ENCODE measurements at regions not wholly inside any gene's neighbourhood (a gene's known extent, or its start where the extent isn't known, plus 50 kb on each side); places are given as distances from the start of the nearest gene placed in this dataset.
"Not testable (repeated sequence)": the region's sequence is repeated elsewhere in the genome, so short reads cannot be mapped to it uniquely, and the experiment has no call there.

DNA sequence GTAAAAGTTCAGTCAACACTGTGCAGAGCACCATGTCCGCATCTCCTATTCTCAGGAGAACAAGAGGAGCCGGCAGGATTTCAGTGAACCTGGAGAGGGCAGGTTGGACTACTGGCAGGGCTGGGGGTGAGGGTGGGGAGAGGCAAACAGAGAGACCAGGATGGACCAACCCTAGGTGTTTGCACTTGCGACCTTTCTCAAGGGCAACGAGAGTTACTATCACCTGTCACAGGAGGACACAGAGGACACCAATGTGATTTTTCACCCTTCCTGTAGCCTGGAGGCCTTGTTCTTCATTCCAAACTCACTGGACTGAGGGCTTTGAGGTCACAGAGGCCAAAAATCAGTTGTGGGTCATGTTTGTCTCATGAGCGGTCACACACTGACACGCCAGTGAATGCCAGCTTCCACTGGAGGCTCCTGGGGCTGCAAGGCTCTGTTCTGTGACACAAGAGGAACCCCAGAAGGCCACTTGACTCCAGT, 89.5 kb downstream of the CPN2 start:
- DNase-seq: peak in 1 of 4 donors; percentile 1

GRCh38 chr3:194262176-194262924, 88.8 kb downstream of the CPN2 start:
- 81 to 84% methylated on average over 10 of the region's 10 CpGs for WGBS, 2 donors
- peak in 1 of 4 donors; percentile 1 for DNase-seq
- Histone ChIP-seq H3K27me3 (no peaks in the 10 kb centered on the region), H3K4me3 (no peak overlapping the region), H3K27ac (no peak overlapping the region), H3K9me3 (no peaks in the 10 kb centered on the region), H3K36me3 (replicated peaks in 1 of 2; ENCODE audit: insufficient read depth in 1 of 2, low read depth in 2 of 2) (no peaks in the 10 kb centered on the region), H3K4me1 (peaks cover 10% of the 10 kb centered on the region)
- intact Hi-C loops (cut with DNase I): no loop called here
- no peak for ATAC-seq
- TF ChIP-seq POLR2A (IDR thresholded peaks at IDR 0.05): no peak
- TF ChIP-seq, protein P1, sequence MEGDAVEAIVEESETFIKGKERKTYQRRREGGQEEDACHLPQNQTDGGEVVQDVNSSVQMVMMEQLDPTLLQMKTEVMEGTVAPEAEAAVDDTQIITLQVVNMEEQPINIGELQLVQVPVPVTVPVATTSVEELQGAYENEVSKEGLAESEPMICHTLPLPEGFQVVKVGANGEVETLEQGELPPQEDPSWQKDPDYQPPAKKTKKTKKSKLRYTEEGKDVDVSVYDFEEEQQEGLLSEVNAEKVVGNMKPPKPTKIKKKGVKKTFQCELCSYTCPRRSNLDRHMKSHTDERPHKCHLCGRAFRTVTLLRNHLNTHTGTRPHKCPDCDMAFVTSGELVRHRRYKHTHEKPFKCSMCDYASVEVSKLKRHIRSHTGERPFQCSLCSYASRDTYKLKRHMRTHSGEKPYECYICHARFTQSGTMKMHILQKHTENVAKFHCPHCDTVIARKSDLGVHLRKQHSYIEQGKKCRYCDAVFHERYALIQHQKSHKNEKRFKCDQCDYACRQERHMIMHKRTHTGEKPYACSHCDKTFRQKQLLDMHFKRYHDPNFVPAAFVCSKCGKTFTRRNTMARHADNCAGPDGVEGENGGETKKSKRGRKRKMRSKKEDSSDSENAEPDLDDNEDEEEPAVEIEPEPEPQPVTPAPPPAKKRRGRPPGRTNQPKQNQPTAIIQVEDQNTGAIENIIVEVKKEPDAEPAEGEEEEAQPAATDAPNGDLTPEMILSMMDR (IDR thresholded peaks at IDR 0.05): no peak

More for the DNA sequence above, 89.5 kb downstream of the CPN2 start:
- no peaks in the 10 kb centered on the region for H3K9me3 ChIP-seq
- ATAC-seq: no peak
- H3K27ac ChIP-seq: no peak overlapping the region
- TF ChIP-seq POLR2A (IDR thresholded peaks at IDR 0.05): no peak
- TF ChIP-seq, protein P1 (IDR thresholded peaks at IDR 0.05): no peak
- intact Hi-C loops (cut with DNase I): no loop called here
- no peak overlapping the region for H3K4me3 ChIP-seq
- no peaks in the 10 kb centered on the region for H3K27me3 ChIP-seq
- 87 to 88% methylated on average over 4 to 6 of the region's 6 CpGs for WGBS, 2 donors
- peaks cover 10% of the 10 kb centered on the region for H3K4me1 ChIP-seq
- H3K36me3 ChIP-seq (replicated peaks in 1 of 2; ENCODE audit: insufficient read depth in 1 of 2, low read depth in 2 of 2): no peaks in the 10 kb centered on the region

GRCh38 chr3:194262925-194263305, 88.2 kb downstream of the CPN2 start:
- Histone ChIP-seq H3K27ac (no peak overlapping the region), H3K4me3 (no peak overlapping the region), H3K4me1 (peaks cover 10% of the 10 kb centered on the region), H3K36me3 (replicated peaks in 1 of 2; ENCODE audit: insufficient read depth in 1 of 2, low read depth in 2 of 2) (no peaks in the 10 kb centered on the region), H3K9me3 (no peaks in the 10 kb centered on the region), H3K27me3 (no peaks in the 10 kb centered on the region)
- WGBS, 2 donors: 91 to 94% methylated on average over 5 of the region's 5 CpGs
- ATAC-seq: no peak
- peak in 1 of 4 donors; percentile 0 for DNase-seq
- TF ChIP-seq, protein P1 (IDR thresholded peaks at IDR 0.05): no peak
- no peak for TF ChIP-seq POLR2A (IDR thresholded peaks at IDR 0.05)
- intact Hi-C loops (cut with DNase I): no loop called here

- intact Hi-C loops (cut with DNase I); H3K9me3 ChIP-seq; H3K36me3 ChIP-seq (replicated peaks in 1 of 2; ENCODE audit: insufficient read depth in 1 of 2, low read depth in 2 of 2); H3K27me3 ChIP-seq; ATAC-seq; H3K4me3 ChIP-seq: not testable (repeated sequence)
- peak overlapping the region in 1 of 4 donors; percentile 9 for H3K27ac ChIP-seq
- WGBS, 2 donors: 83 to 89% methylated on average over 15 to 35 of the region's 37 CpGs
- DNase-seq: peak in 2 of 4 donors; percentile 2 to 5
- H3K4me1 ChIP-seq: peaks cover 21% of the 10 kb centered on the region
These were observed 86.3 kb downstream of the CPN2 start for GRCh38 chr3:194264631-194265504.

DNA sequence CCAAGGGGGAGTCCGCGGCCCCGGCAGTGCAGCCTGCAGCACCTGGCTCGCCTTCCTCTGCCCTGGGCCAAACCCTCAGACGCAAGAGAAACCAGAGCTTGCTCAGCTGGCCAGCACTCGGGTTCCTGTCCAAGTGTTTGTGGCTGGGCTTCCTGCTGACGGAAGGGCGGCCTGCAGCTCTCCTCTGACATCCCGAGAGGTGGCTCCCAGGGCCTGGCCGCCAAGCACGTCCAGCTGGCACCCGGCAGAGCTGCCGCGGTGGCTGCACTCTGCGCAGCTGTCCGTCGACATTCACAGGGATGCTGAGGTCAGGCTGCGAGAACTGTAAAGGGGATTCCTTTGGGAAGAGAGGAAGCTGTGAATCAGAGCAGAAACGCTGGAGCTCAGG, 85.6 kb downstream of the CPN2 start:
- WGBS, 2 donors: 34 to 39% methylated on average over 6 to 19 of the region's 19 CpGs
- ATAC-seq (peak; percentile 78), DNase-seq (peak; percentile 61 to 84 (median 78))
- Histone ChIP-seq H3K27ac (peak overlapping the region in 1 of 4 donors; percentile 9), H3K36me3 (replicated peaks in 1 of 2; ENCODE audit: insufficient read depth in 1 of 2, low read depth in 2 of 2) (no peaks in the 10 kb centered on the region), H3K27me3 (no peaks in the 10 kb centered on the region), H3K4me1 (peaks cover 27% of the 10 kb centered on the region), H3K4me3 (no peak overlapping the region), H3K9me3 (no peaks in the 10 kb centered on the region)
- TF ChIP-seq, protein P1 (IDR thresholded peaks at IDR 0.05): no peak
- peak in 1 of 3 donors; percentile 7 for TF ChIP-seq POLR2A (IDR thresholded peaks at IDR 0.05)
- intact Hi-C loops (cut with DNase I): no loop called here

Data from body of pancreas (tissue), 4 donors.